ENCODE measurements at regions not wholly inside any gene's neighbourhood (a gene's known extent, or its start where the extent isn't known, plus 50 kb on each side); places are given as distances from the start of the nearest gene placed in this dataset.

DNA sequence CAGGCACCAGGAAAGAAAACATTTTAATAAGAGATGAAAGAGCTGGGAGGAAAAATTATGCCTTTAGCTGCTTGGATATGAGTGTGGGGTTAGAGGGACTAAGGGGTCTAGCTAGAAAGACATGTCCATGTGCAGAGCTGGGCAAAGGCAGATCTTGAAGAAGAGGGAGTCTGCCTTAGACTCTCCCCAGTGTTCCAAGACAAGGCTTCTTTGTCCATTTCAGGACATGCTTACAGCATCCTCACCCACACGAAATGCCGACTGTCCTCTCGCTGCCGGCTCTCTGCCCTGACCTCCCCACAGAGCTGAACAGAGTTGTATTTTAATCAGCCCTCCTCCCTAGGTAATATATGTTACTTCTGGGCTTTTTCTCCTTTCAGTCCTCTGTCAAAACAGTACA, 100.7 kb upstream of the ATP1B1 start:
- no peaks in the 10 kb centered on the region for H3K36me3 ChIP-seq (ENCODE audit: control insufficient read depth in 2 of 2, extremely low read depth in 1 of 2, insufficient read depth in 2 of 2, low read length in 2 of 2)
- no peaks in the 10 kb centered on the region for H4K20me1 ChIP-seq (ENCODE audit: control insufficient read depth, extremely low read depth, insufficient read depth, low read length)
- FAIRE-seq: no peak
- H3K27me3 ChIP-seq (ENCODE audit: control insufficient read depth, extremely low read depth, insufficient read depth, low read length): no peaks in the 10 kb centered on the region
- H2AFZ ChIP-seq (ENCODE audit: control insufficient read depth, low read length): no peak overlapping the region
- no peak for DNase-seq (ENCODE audit: low read depth, low spot score)
- H3K9me3 ChIP-seq (ENCODE audit: control insufficient read depth, low read depth, low read length): no peaks in the 10 kb centered on the region
- no peaks in the 10 kb centered on the region for H3K79me2 ChIP-seq (ENCODE audit: control insufficient read depth, insufficient read depth, low read length)
- no peak overlapping the region for H3K9ac ChIP-seq (ENCODE audit: control insufficient read depth, extremely low read depth, insufficient read depth, low read length)
- no peak for TF ChIP-seq EZH2 (IDR thresholded peaks at IDR 0.05; ENCODE audit: low read length)
- TF ChIP-seq, protein P1, sequence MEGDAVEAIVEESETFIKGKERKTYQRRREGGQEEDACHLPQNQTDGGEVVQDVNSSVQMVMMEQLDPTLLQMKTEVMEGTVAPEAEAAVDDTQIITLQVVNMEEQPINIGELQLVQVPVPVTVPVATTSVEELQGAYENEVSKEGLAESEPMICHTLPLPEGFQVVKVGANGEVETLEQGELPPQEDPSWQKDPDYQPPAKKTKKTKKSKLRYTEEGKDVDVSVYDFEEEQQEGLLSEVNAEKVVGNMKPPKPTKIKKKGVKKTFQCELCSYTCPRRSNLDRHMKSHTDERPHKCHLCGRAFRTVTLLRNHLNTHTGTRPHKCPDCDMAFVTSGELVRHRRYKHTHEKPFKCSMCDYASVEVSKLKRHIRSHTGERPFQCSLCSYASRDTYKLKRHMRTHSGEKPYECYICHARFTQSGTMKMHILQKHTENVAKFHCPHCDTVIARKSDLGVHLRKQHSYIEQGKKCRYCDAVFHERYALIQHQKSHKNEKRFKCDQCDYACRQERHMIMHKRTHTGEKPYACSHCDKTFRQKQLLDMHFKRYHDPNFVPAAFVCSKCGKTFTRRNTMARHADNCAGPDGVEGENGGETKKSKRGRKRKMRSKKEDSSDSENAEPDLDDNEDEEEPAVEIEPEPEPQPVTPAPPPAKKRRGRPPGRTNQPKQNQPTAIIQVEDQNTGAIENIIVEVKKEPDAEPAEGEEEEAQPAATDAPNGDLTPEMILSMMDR (optimal IDR thresholded peaks at IDR 0.05 in 1 of 3, IDR thresholded peaks at IDR 0.05 in 1 of 3, conservative IDR thresholded peaks at IDR 0.05 in 1 of 3; ENCODE audit: extremely low read depth in 1 of 3, insufficient read depth in 2 of 3, low read length in 3 of 3): no peak
- no peak overlapping the region for H3K4me2 ChIP-seq (ENCODE audit: control insufficient read depth, extremely low read depth, insufficient read depth, low read depth, low read length)
- no peaks in the 10 kb centered on the region for H3K4me1 ChIP-seq (ENCODE audit: control insufficient read depth, extremely low read depth, insufficient read depth, low read length)
- dilution Hi-C loops (cut with MboI; ENCODE audit: extremely low pct_ligation_motif_present, low sequenced_read_pairs): no loop called here
- H3K27ac ChIP-seq (ENCODE audit: control insufficient read depth, insufficient read depth, low read length): no peak overlapping the region
- H3K9me1 ChIP-seq (ENCODE audit: control insufficient read depth, extremely low read depth, insufficient read depth, low read length): no peaks in the 10 kb centered on the region
- no peak overlapping the region for H3K4me3 ChIP-seq (ENCODE audit: control insufficient read depth in 2 of 3, extremely low read depth in 1 of 3, insufficient read depth in 2 of 3, low read depth in 1 of 3, low read length in 3 of 3)

DNA sequence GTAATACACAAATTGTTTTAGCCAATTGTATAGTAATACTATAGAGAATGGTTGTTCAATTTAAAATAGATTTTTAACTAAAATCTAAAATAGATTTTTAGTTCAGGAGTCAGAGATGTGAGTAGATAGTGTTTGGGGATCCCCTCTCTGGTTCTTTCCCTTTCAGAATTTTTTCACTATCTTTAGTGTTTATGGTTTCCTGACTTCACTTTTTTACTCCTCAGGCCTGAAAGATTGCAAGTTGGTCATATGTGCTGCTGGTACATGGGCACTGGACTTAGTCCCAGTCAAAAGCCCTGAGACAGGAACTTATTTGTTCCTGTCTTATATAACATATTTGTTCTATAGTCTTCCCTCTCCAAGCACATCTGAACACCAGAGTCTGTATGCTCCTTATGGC, 96.8 kb upstream of the ATP1B1 start:
- Histone ChIP-seq H3K9me1 (ENCODE audit: control insufficient read depth, extremely low read depth, insufficient read depth, low read length) (no peaks in the 10 kb centered on the region), H3K4me2 (ENCODE audit: control insufficient read depth, extremely low read depth, insufficient read depth, low read depth, low read length) (no peak overlapping the region), H3K9me3 (ENCODE audit: control insufficient read depth, low read depth, low read length) (no peaks in the 10 kb centered on the region), H4K20me1 (ENCODE audit: control insufficient read depth, extremely low read depth, insufficient read depth, low read length) (no peaks in the 10 kb centered on the region), H3K9ac (ENCODE audit: control insufficient read depth, extremely low read depth, insufficient read depth, low read length) (no peak overlapping the region), H2AFZ (ENCODE audit: control insufficient read depth, low read length) (no peak overlapping the region), H3K27ac (ENCODE audit: control insufficient read depth, insufficient read depth, low read length) (no peak overlapping the region), H3K4me3 (ENCODE audit: control insufficient read depth in 2 of 3, extremely low read depth in 1 of 3, insufficient read depth in 2 of 3, low read depth in 1 of 3, low read length in 3 of 3) (no peak overlapping the region), H3K27me3 (ENCODE audit: control insufficient read depth, extremely low read depth, insufficient read depth, low read length) (no peaks in the 10 kb centered on the region), H3K36me3 (ENCODE audit: control insufficient read depth in 2 of 2, extremely low read depth in 1 of 2, insufficient read depth in 2 of 2, low read length in 2 of 2) (no peaks in the 10 kb centered on the region), H3K4me1 (ENCODE audit: control insufficient read depth, extremely low read depth, insufficient read depth, low read length) (no peaks in the 10 kb centered on the region), H3K79me2 (ENCODE audit: control insufficient read depth, insufficient read depth, low read length) (no peaks in the 10 kb centered on the region)
- no peak for TF ChIP-seq EZH2 (IDR thresholded peaks at IDR 0.05; ENCODE audit: low read length)
- no peak for FAIRE-seq
- dilution Hi-C loops (cut with MboI; ENCODE audit: extremely low pct_ligation_motif_present, low sequenced_read_pairs): no loop called here
- DNase-seq (ENCODE audit: low read depth, low spot score): no peak

DNA sequence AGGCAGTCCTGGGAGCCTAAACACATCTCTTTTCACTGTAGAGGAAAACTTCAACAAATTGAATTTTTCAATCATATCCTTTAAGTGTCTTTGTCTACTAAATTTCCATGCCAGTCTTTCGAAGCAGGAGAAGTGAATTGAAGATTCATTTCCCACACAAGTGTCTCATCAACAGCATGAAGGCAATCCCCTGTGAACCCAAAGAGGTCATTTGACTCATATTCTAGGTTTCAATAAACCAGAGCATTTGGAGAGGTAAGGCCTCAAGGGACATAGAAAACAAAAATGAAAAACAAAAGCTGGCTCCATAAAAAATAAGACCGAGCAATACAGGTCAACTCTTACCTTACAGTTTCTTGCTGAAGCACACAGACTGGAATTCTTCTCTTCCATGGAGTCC, 94.1 kb upstream of the ATP1B1 start:
- Histone ChIP-seq H3K36me3 (ENCODE audit: control insufficient read depth in 2 of 2, extremely low read depth in 1 of 2, insufficient read depth in 2 of 2, low read length in 2 of 2) (no peaks in the 10 kb centered on the region), H3K9me3 (ENCODE audit: control insufficient read depth, low read depth, low read length) (no peaks in the 10 kb centered on the region), H3K4me2 (ENCODE audit: control insufficient read depth, extremely low read depth, insufficient read depth, low read depth, low read length) (no peak overlapping the region), H3K4me3 (ENCODE audit: control insufficient read depth in 2 of 3, extremely low read depth in 1 of 3, insufficient read depth in 2 of 3, low read depth in 1 of 3, low read length in 3 of 3) (no peak overlapping the region), H3K4me1 (ENCODE audit: control insufficient read depth, extremely low read depth, insufficient read depth, low read length) (no peaks in the 10 kb centered on the region), H3K27ac (ENCODE audit: control insufficient read depth, insufficient read depth, low read length) (no peak overlapping the region), H4K20me1 (ENCODE audit: control insufficient read depth, extremely low read depth, insufficient read depth, low read length) (no peaks in the 10 kb centered on the region), H3K9ac (ENCODE audit: control insufficient read depth, extremely low read depth, insufficient read depth, low read length) (no peak overlapping the region), H2AFZ (ENCODE audit: control insufficient read depth, low read length) (no peak overlapping the region), H3K27me3 (ENCODE audit: control insufficient read depth, extremely low read depth, insufficient read depth, low read length) (peaks cover 5% of the 10 kb centered on the region), H3K9me1 (ENCODE audit: control insufficient read depth, extremely low read depth, insufficient read depth, low read length) (no peaks in the 10 kb centered on the region), H3K79me2 (ENCODE audit: control insufficient read depth, insufficient read depth, low read length) (no peaks in the 10 kb centered on the region)
- DNase-seq (ENCODE audit: low read depth, low spot score): no peak
- no peak for TF ChIP-seq EZH2 (IDR thresholded peaks at IDR 0.05; ENCODE audit: low read length)
- TF ChIP-seq, protein P1 (optimal IDR thresholded peaks at IDR 0.05 in 1 of 3, IDR thresholded peaks at IDR 0.05 in 1 of 3, conservative IDR thresholded peaks at IDR 0.05 in 1 of 3; ENCODE audit: extremely low read depth in 1 of 3, insufficient read depth in 2 of 3, low read length in 3 of 3): no peak
- dilution Hi-C loops (cut with MboI; ENCODE audit: extremely low pct_ligation_motif_present, low sequenced_read_pairs): no loop called here
- FAIRE-seq: no peak

All from keratinocyte (primary cell).